SU-DHL-6 (cell line): ENCODE measurements at regions not wholly inside any gene's neighbourhood (a gene's known extent, or its start where the extent isn't known, plus 50 kb on each side); places are given as distances from the start of the nearest gene placed in this dataset.

ENCODE experiments used
- H2AFZ ChIP-seq: fragments of 200-600 bp; sonication (generic); 2 replicates; pipeline ENCODE4 v1.6.1; 2014; ENCODE audit warnings: low read depth, mild to moderate bottlenecking, moderate library complexity, mixed read lengths, antibody characterized with exemption, low read length; ENCODE audit not compliant: severe bottlenecking
- H3F3A ChIP-seq: fragments of 200-600 bp; shearing (Covaris generic); 2 replicates; pipeline ENCODE4 v1.6.0; 2016; ENCODE audit warnings: antibody characterized with exemption, mild to moderate bottlenecking; ENCODE audit not compliant: insufficient read depth
- H3K27ac ChIP-seq: fragments of 200-600 bp; sonication (generic); 2 replicates; pipeline ENCODE4 v1.5.1; 2016; ENCODE audit warnings: low read depth, mild to moderate bottlenecking, low read length, moderate library complexity, mixed read lengths
- H3K27me3 ChIP-seq: fragments of 200-600 bp; sonication (generic), shearing (Covaris generic); 2 replicates; pipeline ENCODE4 v1.6.0; 2014; ENCODE audit warnings: mild to moderate bottlenecking, low read length
- H3K36me3 ChIP-seq: fragments of 200-600 bp; sonication (generic); 2 replicates; pipeline ENCODE4 v1.6.1; 2014; ENCODE audit warnings: mild to moderate bottlenecking, low read length, mixed read lengths
- H3K4me2 ChIP-seq: fragments of 300-600, 200-600 bp; shearing (Covaris generic), sonication (generic); 2 replicates; pipeline ENCODE4 v1.6.0; 2014; ENCODE audit warnings: low read length, low read depth, mild to moderate bottlenecking; ENCODE audit not compliant: poor library complexity, severe bottlenecking
- H3K4me3 ChIP-seq: fragments of 200-600 bp; sonication (generic); 2 replicates; pipeline ENCODE4 v1.5.1; 2014; ENCODE audit warnings: antibody characterized with exemption, low read length, mild to moderate bottlenecking, mixed read lengths; ENCODE audit not compliant: insufficient read depth, poor library complexity, severe bottlenecking
- H3K79me2 ChIP-seq: fragments of 200-600 bp; sonication (generic); 2 replicates; pipeline ENCODE4 v1.6.1; 2014; ENCODE audit warnings: mild to moderate bottlenecking, low read length, moderate library complexity; ENCODE audit not compliant: insufficient read depth
- H3K9ac ChIP-seq: fragments of 200-600 bp; sonication (generic); 2 replicates; pipeline ENCODE4 v1.7.0; 2014; ENCODE audit warnings: mild to moderate bottlenecking, low read length
- H3K9me2 ChIP-seq: fragments of 200-600 bp; sonication (generic); replicated peaks from 2 replicates; pipeline ENCODE4 v1.6.1; 2014; ENCODE audit warnings: low read length; ENCODE audit not compliant: insufficient read depth
- H3K9me3 ChIP-seq: fragments of 200-600 bp; sonication (generic); 2 replicates; pipeline ENCODE4 v1.6.1; 2014; ENCODE audit warnings: low read length, mixed read lengths; ENCODE audit not compliant: insufficient read depth
- H4K20me1 ChIP-seq: fragments of 200-600 bp; sonication (generic); 2 replicates; pipeline ENCODE4 v1.6.1; 2014; ENCODE audit warnings: low read depth, mild to moderate bottlenecking, antibody characterized with exemption, low read length, moderate library complexity, mixed read lengths
- CTCF ChIP-seq: fragments of 200-600 bp; sonication (generic); IDR thresholded peaks from one replicate; pipeline ENCODE4 v1.5.1; 2017; ENCODE audit warnings: antibody characterized with exemption, mild to moderate bottlenecking, low read length, moderate library complexity; ENCODE audit not compliant: insufficient read depth, poor library complexity, severe bottlenecking
- EZH2phosphoT487 ChIP-seq: fragments of 200-600 bp; sonication (generic), shearing (Covaris generic); conservative IDR thresholded peaks from 2 replicates; pipeline ENCODE4 v1.6.1; 2018; ENCODE audit warnings: mild to moderate bottlenecking, antibody characterized with exemption, low read length, moderate library complexity, mixed read lengths

- no peak for TF ChIP-seq CTCF
- no peak for TF ChIP-seq EZH2phosphoT487
- Histone ChIP-seq H3K27ac (no peak overlapping the region), H4K20me1 (no peaks in the 10 kb centered on the region), H3K9me3 (no peaks in the 10 kb centered on the region), H2AFZ (no peak overlapping the region), H3K79me2 (no peaks in the 10 kb centered on the region), H3K36me3 (no peaks in the 10 kb centered on the region), H3K9me2 (no peaks in the 10 kb centered on the region), H3K4me2 (no peak overlapping the region), H3F3A (no peaks in the 10 kb centered on the region), H3K9ac (no peak overlapping the region), H3K27me3 (no peaks in the 10 kb centered on the region), H3K4me3 (no peak overlapping the region)
Measured at GRCh38 chr7:69012149-69012548, 586.1 kb upstream of the AUTS2 start.

GRCh38 chr7:69017208-69017607 is 581.1 kb upstream of the AUTS2 start:
- no peak overlapping the region for H3K4me2 ChIP-seq
- H3K9me3 ChIP-seq, result peaks cover 12% of the 10 kb centered on the region; the same call in 1 of the 2 replicates
- no peak overlapping the region for H3K27ac ChIP-seq
- no peaks in the 10 kb centered on the region for H3K27me3 ChIP-seq
- H3K9me2 ChIP-seq, result no peaks in the 10 kb centered on the region
- H3K9ac ChIP-seq, result no peak overlapping the region
- H3K79me2 ChIP-seq, result no peaks in the 10 kb centered on the region
- no peak overlapping the region for H2AFZ ChIP-seq
- H4K20me1 ChIP-seq, result no peaks in the 10 kb centered on the region
- H3K36me3 ChIP-seq, result no peaks in the 10 kb centered on the region
- no peak overlapping the region for H3K4me3 ChIP-seq
- no peak for TF ChIP-seq CTCF
- TF ChIP-seq EZH2phosphoT487, result no peak
- no peaks in the 10 kb centered on the region for H3F3A ChIP-seq

GRCh38 chr7:69018200-69018599 is 580.1 kb upstream of the AUTS2 start:
- H3K27me3 ChIP-seq, result no peaks in the 10 kb centered on the region
- H3K79me2 ChIP-seq, result no peaks in the 10 kb centered on the region
- H3F3A ChIP-seq, result no peaks in the 10 kb centered on the region
- no peak overlapping the region for H3K4me2 ChIP-seq
- TF ChIP-seq CTCF, result no peak
- TF ChIP-seq EZH2phosphoT487, result no peak
- H3K9me2 ChIP-seq, result no peaks in the 10 kb centered on the region
- no peak overlapping the region for H3K27ac ChIP-seq
- peaks cover 15% of the 10 kb centered on the region; the same call in 1 of the 2 replicates for H3K9me3 ChIP-seq
- no peak overlapping the region for H3K9ac ChIP-seq
- H4K20me1 ChIP-seq, result no peaks in the 10 kb centered on the region
- no peaks in the 10 kb centered on the region for H3K36me3 ChIP-seq
- no peak overlapping the region for H2AFZ ChIP-seq
- H3K4me3 ChIP-seq, result no peak overlapping the region

- Histone ChIP-seq H4K20me1 (no peaks in the 10 kb centered on the region; the same call in 1 of the 2 replicates), H3K9me3 (peaks cover 15% of the 10 kb centered on the region; the same call in 1 of the 2 replicates), H3K27ac (no peak overlapping the region), H3K27me3 (no peaks in the 10 kb centered on the region), H3K9ac (no peak overlapping the region), H3K79me2 (no peaks in the 10 kb centered on the region), H2AFZ (no peak overlapping the region), H3K4me2 (no peak overlapping the region), H3K4me3 (no peak overlapping the region), H3K9me2 (no peaks in the 10 kb centered on the region), H3K36me3 (no peaks in the 10 kb centered on the region), H3F3A (no peaks in the 10 kb centered on the region)
- TF ChIP-seq EZH2phosphoT487 (no peak), CTCF (no peak)
Measured at GRCh38 chr7:69019437-69019836, 578.8 kb upstream of the AUTS2 start.
